Small intestine (tissue), 7 donors: ENCODE measurements at regions not wholly inside any gene's neighbourhood (a gene's known extent, or its start where the extent isn't known, plus 50 kb on each side); places are given as distances from the start of the nearest gene placed in this dataset.
"Not testable (repeated sequence)": the region's sequence is repeated elsewhere in the genome, so short reads cannot be mapped to it uniquely, and the experiment has no call there.

ENCODE experiments used
- DNase-seq, 2 donors: peaks; one replicate each; pipeline versions ENCODE4 v3.0.0 to v3.0.0-alpha.2; 2013
- FAIRE-seq: peaks from 2 replicates; lab custom pipeline; 2012; peaks lifted over from hg19 to GRCh38; lab: Jason Lieb, UNC
- H3K27ac ChIP-seq, 3 donors: one replicate each; pipeline ENCODE4 v1.5.1; 2013; ENCODE audit warnings: low read length in 2 of 3, mild to moderate bottlenecking in 2 of 3, control low read depth in 1 of 3, inconsistent platforms in 1 of 3, low read depth in 1 of 3, moderate library complexity in 1 of 3
- H3K27me3 ChIP-seq, 3 donors: one replicate each; pipeline ENCODE4 v1.6.1; 2013; ENCODE audit warnings: low read length in 3 of 3, inconsistent platforms in 1 of 3; ENCODE audit not compliant: control insufficient read depth in 3 of 3, insufficient read depth in 3 of 3
- H3K36me3 ChIP-seq, 3 donors: one replicate each; pipeline ENCODE4 v1.6.1; 2013; ENCODE audit warnings: low read length in 3 of 3, inconsistent platforms in 1 of 3, low read depth in 1 of 3, mild to moderate bottlenecking in 1 of 3, moderate library complexity in 1 of 3; ENCODE audit not compliant: control insufficient read depth in 3 of 3, insufficient read depth in 2 of 3
- H3K4me1 ChIP-seq, 3 donors: one replicate each; pipeline ENCODE4 v1.6.1; 2013; ENCODE audit warnings: low read length in 2 of 3, inconsistent platforms in 1 of 3, low read depth in 1 of 3, mild to moderate bottlenecking in 1 of 3, moderate library complexity in 1 of 3; ENCODE audit not compliant: control insufficient read depth in 3 of 3, insufficient read depth in 2 of 3
- H3K4me3 ChIP-seq, 3 donors: one replicate each; pipeline ENCODE4 v1.5.1; 2013; ENCODE audit warnings: low read length in 3 of 3, control low read depth in 1 of 3, inconsistent platforms in 1 of 3, low read depth in 1 of 3, mild to moderate bottlenecking in 1 of 3, moderate library complexity in 1 of 3
- H3K9me3 ChIP-seq, 2 donors: one replicate each; pipeline ENCODE4 v1.6.1; 2013; ENCODE audit warnings: low read depth in 1 of 2, low read length in 1 of 2; ENCODE audit not compliant: control insufficient read depth in 2 of 2, insufficient read depth in 1 of 2
- WGBS, 3 donors: extraction: QIAGEN DNeasy Blood & Tissue Kit; methylation state at CpG; one replicate each; pipeline ENCODE4 v1.1.7; 2013; 5-methylcytosine and 5-hydroxymethylcytosine counted together
- donor health status: healthy with polysubstance abuse.
- donor health status: control.
- donor health status: control.
- donor health status: Bipolar disorder and iron deficiency.
- donor health status: healthy.

DNA sequence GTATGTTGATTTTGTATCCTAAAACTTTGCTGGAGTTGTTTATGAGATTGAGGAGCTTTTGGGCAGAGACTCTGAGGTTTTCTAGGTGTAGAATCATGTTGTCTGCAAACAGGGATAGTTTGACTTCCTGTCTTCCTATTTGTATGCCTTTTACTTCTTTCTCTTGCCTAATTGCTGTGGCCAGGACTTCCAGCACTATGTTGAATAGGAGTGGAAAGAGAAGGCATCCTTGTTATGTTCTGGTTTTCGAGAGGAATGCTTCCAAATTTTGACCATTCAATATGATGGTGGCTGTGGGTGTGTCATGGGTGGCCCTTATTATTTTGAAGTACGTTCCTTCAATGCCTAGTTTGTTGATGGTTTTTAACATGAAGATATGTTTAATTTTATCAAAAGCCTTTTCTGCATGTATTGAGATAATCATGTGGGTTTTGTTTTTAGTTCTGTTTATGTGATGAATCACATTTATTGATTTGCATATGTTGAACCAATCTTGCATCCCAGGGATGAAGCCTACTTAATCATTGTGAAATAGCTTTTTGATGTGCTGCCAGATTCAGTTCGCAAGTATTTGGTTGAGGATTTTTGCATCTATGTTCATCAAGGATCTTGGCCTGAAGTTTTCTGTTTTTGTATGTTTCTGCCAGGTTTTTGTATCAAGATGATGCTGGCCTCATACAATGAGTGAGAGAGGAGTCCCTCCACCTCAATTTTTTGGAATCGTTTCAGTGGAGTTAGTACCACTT is 188.1 kb downstream of the MINAR1 start:
- FAIRE-seq (no peak), DNase-seq (no peak)
- H3K36me3 ChIP-seq: no peaks in the 10 kb centered on the region
- 80 to 87% (median 80%) methylated on average over 4 of the region's 4 CpGs for WGBS, 3 donors
- H3K4me1 ChIP-seq: no peaks in the 10 kb centered on the region
- no peak overlapping the region for H3K27ac ChIP-seq
- peaks cover 0 to 3% (median 0%) of the 10 kb centered on the region in 3 donors for H3K27me3 ChIP-seq
- H3K9me3 ChIP-seq: no peaks in the 10 kb centered on the region
- H3K4me3 ChIP-seq: no peak overlapping the region

DNA sequence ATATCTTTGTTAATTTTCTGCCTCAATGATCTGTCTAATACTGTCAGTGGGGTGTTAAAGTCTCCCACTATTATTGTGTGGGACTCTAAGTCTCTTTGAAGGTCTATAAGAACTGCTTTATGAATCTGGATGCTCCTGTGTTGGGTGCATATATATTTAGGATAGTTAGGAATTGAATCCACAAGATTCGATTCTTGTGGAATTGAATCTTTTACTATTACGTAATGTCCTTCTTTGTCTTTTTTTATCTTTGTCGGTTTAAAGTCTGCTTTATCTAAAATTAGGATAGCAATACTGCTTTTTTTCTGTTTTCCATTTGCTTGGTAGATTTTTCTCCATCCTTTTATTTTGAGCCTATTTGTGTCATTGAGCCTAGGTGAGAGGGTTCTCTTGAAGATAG is 189.7 kb downstream of the MINAR1 start:
- WGBS, 3 donors: 87 to 93% (median 88%) methylated on average over 3 of the region's 3 CpGs
- FAIRE-seq, H3K4me3 ChIP-seq, H3K4me1 ChIP-seq, H3K27me3 ChIP-seq, H3K9me3 ChIP-seq, H3K27ac ChIP-seq, H3K36me3 ChIP-seq, DNase-seq: not testable (repeated sequence)

DNA sequence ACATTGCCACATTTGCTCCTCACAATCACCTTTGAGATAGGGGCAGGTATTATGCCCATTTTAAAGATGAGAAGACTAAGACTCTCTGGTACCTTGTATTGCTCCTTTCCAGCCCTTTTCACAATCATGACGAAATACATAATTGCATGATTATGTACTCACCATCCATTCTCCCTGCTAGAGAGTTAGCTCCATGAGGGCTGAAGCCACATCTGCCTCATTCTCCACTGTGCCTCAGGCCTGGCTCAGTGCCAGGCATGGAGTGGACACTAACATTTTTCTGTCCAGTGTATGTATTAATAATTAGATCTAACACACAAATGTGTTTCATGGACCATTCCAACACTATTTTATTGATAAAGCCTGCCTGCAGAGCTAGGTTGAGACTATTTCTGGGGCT is 191.4 kb downstream of the MINAR1 start:
- H3K27ac ChIP-seq: no peak overlapping the region
- FAIRE-seq (no peak), DNase-seq (no peak)
- 73 to 84% (median 84%) methylated on average over 1 of the region's 1 CpG for WGBS, 3 donors
- H3K4me1 ChIP-seq: no peaks in the 10 kb centered on the region
- no peaks in the 10 kb centered on the region for H3K9me3 ChIP-seq
- no peak overlapping the region for H3K4me3 ChIP-seq
- H3K27me3 ChIP-seq: no peaks in the 10 kb centered on the region
- H3K36me3 ChIP-seq: no peaks in the 10 kb centered on the region

DNA sequence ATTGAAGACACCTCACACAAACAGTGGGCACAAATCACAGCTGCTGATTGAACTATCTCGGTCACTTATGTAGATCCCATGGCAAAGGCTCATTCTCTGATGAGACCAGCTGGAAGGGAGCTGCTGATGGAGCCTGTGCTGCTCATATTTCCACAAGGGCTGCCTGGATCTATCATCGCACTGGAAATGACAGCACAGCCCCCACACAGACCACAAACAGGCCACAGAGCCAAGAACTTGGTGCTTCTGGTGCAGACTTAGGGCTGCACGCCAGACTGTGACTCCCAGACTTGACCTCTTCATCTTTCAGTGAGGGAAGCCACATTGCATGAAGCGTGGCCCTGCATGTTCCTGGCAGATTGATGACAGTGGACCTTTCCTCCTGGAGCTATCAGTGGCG is 197.6 kb downstream of the MINAR1 start:
- H3K4me1 ChIP-seq: no peaks in the 10 kb centered on the region
- FAIRE-seq (no peak), DNase-seq (no peak)
- H3K9me3 ChIP-seq: peaks cover 0 to 3% of the 10 kb centered on the region in 2 donors
- no peak overlapping the region for H3K4me3 ChIP-seq
- H3K36me3 ChIP-seq: no peaks in the 10 kb centered on the region
- H3K27me3 ChIP-seq: peaks cover 0 to 3% (median 0%) of the 10 kb centered on the region in 3 donors
- no peak overlapping the region for H3K27ac ChIP-seq
- WGBS, 3 donors: 67 to 69% (median 68%) methylated on average over 5 of the region's 5 CpGs

DNA sequence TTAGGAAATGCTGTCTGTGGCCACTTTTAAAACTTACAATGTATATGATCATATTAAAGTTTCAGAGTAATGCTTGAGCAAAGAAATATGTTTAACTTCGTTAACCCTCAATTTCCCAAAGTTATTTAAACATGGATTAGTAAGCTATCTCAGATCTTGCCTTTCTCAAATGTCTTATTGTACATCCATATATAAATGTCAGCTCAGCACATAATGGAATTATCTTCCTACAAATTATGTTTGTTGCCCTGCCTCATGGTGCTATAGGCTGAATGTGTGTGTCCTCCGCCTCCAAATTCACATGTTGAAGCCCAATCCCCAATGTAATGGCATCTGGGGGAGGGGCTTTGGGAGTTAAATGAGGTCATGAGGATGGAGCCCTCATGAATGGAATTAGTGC is 200.3 kb downstream of the MINAR1 start:
- Histone ChIP-seq H3K4me1 (no peaks in the 10 kb centered on the region), H3K4me3 (no peak overlapping the region), H3K27me3 (peaks cover 0 to 3% (median 0%) of the 10 kb centered on the region in 3 donors), H3K27ac (no peak overlapping the region), H3K9me3 (peaks cover 0 to 3% of the 10 kb centered on the region in 2 donors), H3K36me3 (no peaks in the 10 kb centered on the region)
- 67 to 77% (median 69%) methylated on average over 2 of the region's 2 CpGs for WGBS, 3 donors
- FAIRE-seq (no peak), DNase-seq (no peak)

DNA sequence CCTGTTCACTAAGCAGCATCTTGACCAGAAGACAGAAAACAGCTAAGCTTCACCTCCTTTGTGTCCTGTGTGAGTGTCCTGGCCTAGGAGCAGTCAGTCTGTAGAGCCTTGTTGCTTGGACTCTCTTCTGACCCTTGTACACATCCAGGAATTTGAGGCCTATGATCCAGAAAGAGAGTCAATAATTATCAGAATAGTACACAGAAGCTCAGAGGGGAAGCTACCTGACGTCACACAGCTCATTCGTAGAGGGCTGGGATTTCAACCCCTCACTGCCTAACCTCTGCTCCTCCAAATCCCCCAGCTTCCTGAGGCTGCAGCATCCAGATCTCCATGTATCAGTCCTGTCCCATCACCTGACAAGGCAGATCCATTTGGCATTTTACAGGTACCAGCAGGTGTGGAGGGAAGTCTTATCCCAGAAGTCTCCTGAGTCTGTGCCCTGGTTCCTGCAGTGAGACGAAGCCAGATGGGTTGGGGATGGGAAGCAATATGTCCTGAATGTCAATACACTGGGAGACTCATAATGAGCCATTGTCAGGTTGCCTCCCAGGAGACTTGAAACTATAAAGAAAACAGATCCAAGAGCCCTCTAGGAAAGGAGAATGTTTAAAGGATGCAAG is 203.1 kb downstream of the MINAR1 start:
- 29 to 42% (median 37%) methylated on average over 3 of the region's 3 CpGs for WGBS, 3 donors
- Histone ChIP-seq H3K27ac (no peak overlapping the region), H3K4me3 (no peak overlapping the region), H3K36me3 (no peaks in the 10 kb centered on the region), H3K27me3 (peaks cover 0 to 3% (median 0%) of the 10 kb centered on the region in 3 donors), H3K4me1 (no peaks in the 10 kb centered on the region), H3K9me3 (peaks cover 0 to 3% of the 10 kb centered on the region in 2 donors)
- FAIRE-seq: no peak
- peak in 1 of 2 donors; percentile 4 for DNase-seq

DNA sequence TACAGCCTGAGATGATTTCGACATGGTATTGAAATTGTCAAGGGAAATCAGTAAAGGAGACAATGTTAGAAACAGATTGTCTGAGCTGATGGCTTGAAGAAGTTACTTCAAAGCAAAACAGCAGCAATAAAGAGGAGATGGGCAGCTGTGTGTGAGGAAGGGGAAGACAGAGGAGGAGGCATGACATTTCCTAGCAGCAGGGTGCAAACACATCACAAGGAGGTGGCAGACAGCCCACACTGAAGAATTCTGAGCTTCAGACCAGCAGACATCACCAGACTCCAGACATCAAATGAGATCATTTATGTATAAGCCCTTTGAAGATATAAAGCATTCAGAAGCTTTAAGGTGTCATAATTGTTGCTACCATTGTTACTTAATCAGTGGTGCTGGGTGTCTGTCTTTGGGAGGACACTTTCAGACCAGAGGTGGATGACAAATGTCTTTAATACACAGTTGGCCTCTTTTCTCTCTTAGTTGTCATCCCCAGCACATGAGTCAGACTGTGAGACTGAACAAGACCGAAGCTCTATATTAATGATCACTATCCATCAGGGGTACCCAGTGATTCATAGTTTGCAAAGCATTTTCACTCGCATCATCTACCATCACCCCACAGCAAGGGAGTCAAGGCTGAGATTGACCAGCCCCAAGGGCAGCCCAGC is 203.9 kb downstream of the MINAR1 start:
- Histone ChIP-seq H3K27me3 (peaks cover 0 to 3% (median 0%) of the 10 kb centered on the region in 3 donors), H3K4me3 (no peak overlapping the region), H3K36me3 (no peaks in the 10 kb centered on the region), H3K4me1 (no peaks in the 10 kb centered on the region), H3K27ac (no peak overlapping the region), H3K9me3 (peaks cover 0 to 3% of the 10 kb centered on the region in 2 donors)
- FAIRE-seq (no peak), DNase-seq (no peak)
- WGBS, 3 donors: 67 to 78% (median 68%) methylated on average over 3 of the region's 3 CpGs

DNA sequence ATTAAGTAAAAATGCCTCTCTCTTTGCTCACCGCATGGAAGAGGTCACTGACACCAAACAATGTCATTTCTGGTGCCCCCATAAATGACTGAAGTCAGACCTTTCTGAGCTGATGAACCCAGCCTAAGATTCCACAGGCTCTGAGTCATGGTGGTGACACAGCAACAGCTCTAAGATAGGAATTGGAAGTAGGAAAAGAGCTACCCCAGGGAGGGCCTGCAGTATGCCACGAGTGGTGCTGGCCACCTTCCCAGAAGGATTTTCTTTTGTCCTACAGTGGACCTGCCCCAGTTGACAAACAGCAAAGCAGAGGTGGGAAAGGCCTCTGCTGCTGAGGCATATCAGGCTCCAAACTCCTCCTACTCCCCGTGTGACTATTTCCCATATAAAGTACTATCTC is 208.1 kb downstream of the MINAR1 start:
- Histone ChIP-seq H3K27ac (no peak overlapping the region), H3K4me3 (no peak overlapping the region), H3K4me1 (no peaks in the 10 kb centered on the region), H3K36me3 (no peaks in the 10 kb centered on the region), H3K9me3 (no peaks in the 10 kb centered on the region), H3K27me3 (peaks cover 0 to 3% (median 0%) of the 10 kb centered on the region in 3 donors)
- no peak for FAIRE-seq
- 59 to 68% (median 65%) methylated on average over 3 of the region's 3 CpGs for WGBS, 3 donors
- no peak for DNase-seq
